DMS153 treated with DMSO at 0.1 percent for 48 hours (cell line): ENCODE measurements at regions not wholly inside any gene's neighbourhood (a gene's known extent, or its start where the extent isn't known, plus 50 kb on each side); places are given as distances from the start of the nearest gene placed in this dataset.
A peak's percentile ranks its signal among the peaks of the same experiment; 100 is the strongest.
"Not testable (repeated sequence)": the region's sequence is repeated elsewhere in the genome, so short reads cannot be mapped to it uniquely, and the experiment has no call there.

ENCODE experiments used
- DNase-seq: peaks from one replicate; lab custom pipeline; 2025; ENCODE audit not compliant: unreplicated experiment; lab: John Stamatoyannopoulos, UW

- DNase-seq, result no peak
These were observed 52.8 kb upstream of the IL1RAPL2 start for GRCh38 chrX:104513162-104513561.

- no peak for DNase-seq
These were observed 55.2 kb upstream of the IL1RAPL2 start for GRCh38 chrX:104510801-104511200.

DNA sequence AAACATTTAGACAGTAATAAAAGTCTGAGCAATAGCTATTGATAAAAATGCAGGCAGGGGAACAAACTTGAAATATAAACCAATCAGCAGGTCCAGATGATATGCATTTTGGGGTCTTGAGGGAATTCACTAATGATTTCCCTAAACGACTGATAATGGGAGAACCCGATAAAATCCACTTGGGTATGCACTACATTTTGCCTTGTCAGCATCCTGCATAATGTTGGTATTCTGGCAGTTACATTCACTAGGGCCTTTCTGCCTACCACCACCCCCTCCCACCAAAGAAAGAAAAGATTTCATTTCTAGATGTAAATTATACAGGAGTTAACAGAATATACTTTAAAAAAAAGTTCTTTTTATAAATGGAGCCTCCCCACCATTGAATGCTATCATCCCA lies 63.5 kb upstream of the IL1RAPL2 start:
- no peak for DNase-seq

GRCh38 chrX:104488811-104489210 lies 77.2 kb upstream of the IL1RAPL2 start:
- DNase-seq, result no peak

DNA sequence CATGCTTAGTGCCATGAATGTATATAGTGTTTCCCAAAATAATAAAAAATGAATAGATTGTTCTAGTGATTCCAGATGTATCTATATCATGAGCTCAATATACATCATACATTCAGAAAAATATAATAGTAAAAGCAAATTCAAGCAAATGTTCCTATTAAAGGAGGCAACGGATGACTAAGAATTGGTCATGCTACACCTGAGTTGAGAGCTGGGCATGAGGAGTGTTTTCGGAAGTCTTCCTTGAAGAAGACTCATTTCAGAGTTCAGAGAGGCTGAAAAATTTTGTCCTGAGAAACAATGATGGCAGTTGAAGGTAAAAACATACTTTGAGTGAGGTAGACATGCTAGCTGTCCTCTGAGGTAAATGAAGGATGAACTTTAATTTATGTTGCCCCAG lies 79.3 kb upstream of the IL1RAPL2 start:
- no peak for DNase-seq

DNA sequence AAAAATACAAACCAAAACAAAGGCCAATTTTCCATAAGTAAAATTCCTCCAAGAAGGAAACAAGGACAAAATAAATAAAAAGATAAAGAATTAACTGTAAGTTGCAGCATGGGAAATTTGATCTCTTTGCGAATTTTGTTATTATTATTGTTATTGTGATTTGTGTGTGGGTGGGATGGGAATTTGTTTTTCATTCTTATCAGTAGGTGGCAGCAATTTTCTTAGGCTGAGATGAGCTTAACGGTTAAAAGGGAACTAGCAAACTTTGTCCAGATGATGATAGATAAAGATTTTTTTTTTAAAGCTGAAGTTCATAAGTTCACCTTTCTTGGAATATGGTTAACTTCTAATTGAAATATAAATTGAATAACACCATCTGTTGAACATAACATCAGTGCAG lies 83.2 kb upstream of the IL1RAPL2 start:
- no peak for DNase-seq

GRCh38 chrX:104469771-104470170 lies 96.2 kb upstream of the IL1RAPL2 start:
- DNase-seq, result no peak

- DNase-seq, result no peak
These were observed 106.2 kb upstream of the IL1RAPL2 start for GRCh38 chrX:104459796-104460195.

- not testable (repeated sequence) for DNase-seq
These were observed 108.9 kb upstream of the IL1RAPL2 start for GRCh38 chrX:104457130-104457529.

GRCh38 chrX:104450316-104450715 lies 115.7 kb upstream of the IL1RAPL2 start:
- no peak for DNase-seq

GRCh38 chrX:104445591-104445990 lies 120.4 kb upstream of the IL1RAPL2 start:
- no peak for DNase-seq

DNA sequence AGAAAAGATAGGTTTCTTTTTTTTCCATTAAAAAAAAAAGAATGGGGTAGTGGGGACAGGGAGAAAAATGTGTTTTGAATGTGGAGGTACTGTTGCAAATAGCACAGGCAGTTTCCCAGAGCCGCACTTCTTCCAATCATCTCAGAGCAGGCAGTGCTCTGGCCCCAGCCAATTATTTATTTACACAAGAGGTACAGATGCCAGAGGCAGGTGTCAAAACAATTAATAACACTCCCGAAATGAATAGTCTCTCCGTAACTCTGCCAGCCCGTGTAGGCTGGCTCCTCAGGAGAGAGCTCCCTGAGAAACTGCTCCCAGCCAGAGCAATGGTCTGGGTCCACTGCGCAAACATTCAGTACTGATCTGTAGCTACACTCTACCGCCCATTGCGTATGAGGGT lies 130.8 kb upstream of the IL1RAPL2 start:
- DNase-seq, result peak; percentile 1

DNA sequence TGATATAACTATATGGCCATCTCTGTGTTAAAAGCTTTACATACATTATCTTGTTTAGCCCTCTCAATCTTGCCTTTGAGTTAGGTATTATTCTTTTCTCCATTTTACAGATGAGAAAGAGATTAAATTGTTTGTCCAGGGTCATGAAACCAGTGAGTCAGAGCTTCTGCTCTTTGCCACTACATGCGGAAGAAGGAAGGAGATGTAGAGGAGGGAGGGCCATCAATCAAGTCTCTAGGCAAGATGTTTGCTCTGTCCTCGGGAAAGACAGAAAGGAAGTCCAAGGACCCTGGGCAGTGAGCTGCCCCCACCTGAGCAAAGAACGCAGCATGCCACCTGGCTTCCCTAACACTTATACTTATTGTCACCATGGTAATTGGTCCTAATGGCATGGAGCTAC lies 133.7 kb upstream of the IL1RAPL2 start:
- DNase-seq, result no peak

- no peak for DNase-seq
These were observed 135.3 kb upstream of the IL1RAPL2 start for GRCh38 chrX:104430742-104431119.

DNA sequence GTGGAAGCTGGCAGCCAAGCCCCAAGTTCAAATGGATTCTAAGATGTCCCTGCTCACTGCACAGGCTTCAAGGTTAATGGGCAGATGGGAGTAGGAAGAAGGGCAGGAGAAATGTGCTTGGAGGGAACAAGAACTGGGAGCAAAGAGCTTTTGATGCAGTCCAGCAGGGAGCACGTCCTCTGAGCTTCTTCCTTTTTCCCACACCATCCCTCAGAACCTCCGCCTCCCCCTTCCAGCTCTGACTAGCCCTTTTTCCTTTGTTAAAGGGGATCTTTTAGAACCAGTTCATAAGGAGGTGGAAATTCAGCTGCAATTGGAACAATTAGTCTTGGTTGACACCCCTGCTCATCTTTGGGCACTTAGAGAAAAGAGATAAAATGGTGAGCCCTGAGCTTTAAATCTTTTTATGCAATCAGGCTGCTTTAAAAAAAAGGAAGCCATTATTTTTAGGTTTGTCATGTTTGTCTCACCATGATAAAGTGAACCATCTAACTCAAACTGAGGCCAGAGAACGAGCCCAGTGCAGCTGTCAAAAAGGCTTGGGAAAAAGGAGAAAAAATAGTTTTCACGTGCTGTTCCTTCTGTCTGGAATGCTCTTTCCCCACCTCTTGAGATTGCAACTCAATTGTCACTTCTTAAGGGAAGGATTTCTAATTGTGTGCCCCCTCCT lies 135.8 kb upstream of the IL1RAPL2 start:
- no peak for DNase-seq

- DNase-seq, result no peak
These were observed 137.8 kb upstream of the IL1RAPL2 start for GRCh38 chrX:104428231-104428630.

GRCh38 chrX:104427693-104428092 lies 138.3 kb upstream of the IL1RAPL2 start:
- DNase-seq, result no peak

GRCh38 chrX:104427073-104427472 lies 138.9 kb upstream of the IL1RAPL2 start:
- DNase-seq, result no peak

DNA sequence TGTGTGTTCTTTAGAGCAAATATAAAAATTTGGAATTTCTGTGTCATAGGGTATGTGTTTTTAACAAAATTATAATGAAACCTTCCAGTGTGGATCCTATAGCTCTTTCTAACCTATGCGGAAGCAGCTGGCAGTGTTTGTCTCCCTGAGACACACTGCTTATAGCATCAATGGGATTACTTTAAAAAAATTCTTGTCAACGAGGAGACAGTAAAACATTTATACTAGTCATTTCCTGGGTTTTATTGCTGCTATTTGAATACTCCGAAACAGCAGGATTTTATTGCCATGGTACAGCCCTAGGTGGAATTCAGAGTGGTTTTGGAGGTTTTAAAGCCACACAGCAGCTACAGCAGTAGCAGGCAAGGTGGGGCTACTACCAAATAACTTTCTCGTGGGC lies 145.1 kb upstream of the IL1RAPL2 start:
- peak; percentile 22 for DNase-seq

DNA sequence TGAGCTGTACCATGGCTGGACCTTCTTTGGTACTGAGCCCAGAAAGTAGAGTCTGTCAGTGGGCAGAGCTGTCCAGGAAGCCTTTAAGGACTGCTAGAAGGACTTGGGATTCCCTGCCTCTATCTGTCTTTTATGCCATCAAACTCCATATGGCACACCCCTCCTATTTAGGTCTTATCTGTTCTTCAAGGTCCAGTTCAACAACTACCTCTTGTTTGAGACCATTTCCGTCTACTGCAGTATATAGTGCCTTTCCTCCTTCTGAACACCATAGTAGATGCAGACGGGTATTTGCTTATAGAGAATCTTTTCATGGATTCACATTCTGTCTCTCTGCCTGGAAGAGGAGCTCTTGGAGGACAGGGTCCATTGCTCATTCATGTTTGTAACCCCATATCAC lies 146.1 kb upstream of the IL1RAPL2 start:
- DNase-seq, result no peak

- no peak for DNase-seq
These were observed 146.8 kb upstream of the IL1RAPL2 start for GRCh38 chrX:104419211-104419610.

- DNase-seq, result no peak
These were observed 154.2 kb upstream of the IL1RAPL2 start for GRCh38 chrX:104411800-104412199.

- no peak for DNase-seq
These were observed 145.7 kb upstream of the ESX1 start for GRCh38 chrX:104400387-104400786.
